ENCODE measurements at regions not wholly inside any gene's neighbourhood (a gene's known extent, or its start where the extent isn't known, plus 50 kb on each side); places are given as distances from the start of the nearest gene placed in this dataset.
"Not testable (repeated sequence)": the region's sequence is repeated elsewhere in the genome, so short reads cannot be mapped to it uniquely, and the experiment has no call there.

GRCh38 chr4:127496875-127497274 lies 135.9 kb upstream of the INTU start:
- not testable (repeated sequence) for TF ChIP-seq CTCF (IDR thresholded peaks at IDR 0.05; ENCODE audit: low read depth, low read length); EZH2phosphoT487 (IDR thresholded peaks at IDR 0.05; ENCODE audit: low read depth)
